GM12873 (cell line): ENCODE measurements at regions not wholly inside any gene's neighbourhood (a gene's known extent, or its start where the extent isn't known, plus 50 kb on each side); places are given as distances from the start of the nearest gene placed in this dataset.

Experiments used
- TF ChIP-seq, protein P1 (sequence below): IDR thresholded peaks from 2 replicates; pipeline ENCODE4 v1.5.1; 2012; ENCODE audit warnings: low read depth, mild to moderate bottlenecking, moderate library complexity, low read length, control low read depth; ENCODE audit not compliant: insufficient read depth; ENCODE audit errors: missing control alignments

DNA sequence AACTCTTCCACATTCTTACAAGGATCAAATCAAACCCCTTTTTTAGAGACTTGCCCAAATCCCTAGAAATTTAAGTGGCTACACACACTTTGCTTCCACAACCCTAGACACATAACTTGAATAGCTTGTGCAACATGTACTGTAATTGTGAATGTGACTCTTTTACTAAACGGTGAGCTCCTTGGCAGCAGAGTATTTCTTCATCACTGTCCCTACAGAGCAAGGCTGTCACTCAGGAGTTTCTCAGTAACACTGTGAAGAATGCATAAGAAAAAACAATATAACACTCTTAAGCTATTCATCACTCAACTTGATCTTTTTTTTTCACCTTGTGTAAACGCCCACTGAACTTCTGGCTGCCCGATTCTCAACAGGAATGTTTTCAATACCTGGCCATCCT is 53.8 kb upstream of the ADAMTS18 start:
- TF ChIP-seq, protein P1, sequence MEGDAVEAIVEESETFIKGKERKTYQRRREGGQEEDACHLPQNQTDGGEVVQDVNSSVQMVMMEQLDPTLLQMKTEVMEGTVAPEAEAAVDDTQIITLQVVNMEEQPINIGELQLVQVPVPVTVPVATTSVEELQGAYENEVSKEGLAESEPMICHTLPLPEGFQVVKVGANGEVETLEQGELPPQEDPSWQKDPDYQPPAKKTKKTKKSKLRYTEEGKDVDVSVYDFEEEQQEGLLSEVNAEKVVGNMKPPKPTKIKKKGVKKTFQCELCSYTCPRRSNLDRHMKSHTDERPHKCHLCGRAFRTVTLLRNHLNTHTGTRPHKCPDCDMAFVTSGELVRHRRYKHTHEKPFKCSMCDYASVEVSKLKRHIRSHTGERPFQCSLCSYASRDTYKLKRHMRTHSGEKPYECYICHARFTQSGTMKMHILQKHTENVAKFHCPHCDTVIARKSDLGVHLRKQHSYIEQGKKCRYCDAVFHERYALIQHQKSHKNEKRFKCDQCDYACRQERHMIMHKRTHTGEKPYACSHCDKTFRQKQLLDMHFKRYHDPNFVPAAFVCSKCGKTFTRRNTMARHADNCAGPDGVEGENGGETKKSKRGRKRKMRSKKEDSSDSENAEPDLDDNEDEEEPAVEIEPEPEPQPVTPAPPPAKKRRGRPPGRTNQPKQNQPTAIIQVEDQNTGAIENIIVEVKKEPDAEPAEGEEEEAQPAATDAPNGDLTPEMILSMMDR = no peak

DNA sequence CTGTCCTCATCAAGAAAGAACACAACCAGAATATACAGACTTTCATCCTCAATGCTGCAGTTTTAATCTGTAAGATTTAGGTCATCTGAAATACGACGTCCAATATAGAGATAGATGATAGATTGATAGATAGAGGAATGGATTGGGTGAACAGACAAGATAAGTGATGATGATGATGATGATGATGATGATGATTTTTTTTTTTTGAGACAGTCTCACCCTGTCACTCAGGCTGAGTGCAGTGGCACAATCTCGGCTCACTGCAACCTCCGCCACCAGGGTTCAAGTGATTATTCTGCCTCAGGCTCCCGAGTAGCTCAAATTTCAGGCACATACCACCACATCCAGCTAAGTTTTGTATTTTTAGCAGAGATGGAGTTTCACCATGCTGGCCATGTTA is 56.3 kb upstream of the ADAMTS18 start:
- TF ChIP-seq, protein P1 = no peak

DNA sequence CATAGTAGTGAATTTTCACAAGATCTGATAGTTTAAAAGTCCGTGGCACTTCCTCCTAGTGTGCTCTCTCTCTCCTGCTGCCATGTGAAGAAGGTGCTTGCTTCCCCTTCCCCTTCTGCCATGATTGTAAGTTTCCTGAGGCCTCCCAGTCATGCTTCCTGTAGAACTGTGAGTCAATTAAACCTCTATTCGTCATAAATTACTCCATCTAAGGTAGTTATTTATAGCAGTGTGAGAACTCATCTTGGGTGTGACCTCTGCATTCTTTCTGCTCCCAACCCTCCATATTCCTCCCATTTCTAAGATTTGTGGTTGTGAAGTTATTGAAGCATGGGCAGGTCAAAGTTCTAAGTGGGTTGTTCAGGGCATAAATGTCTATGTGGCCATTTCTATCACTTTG is 62.1 kb upstream of the ADAMTS18 start:
- TF ChIP-seq, protein P1 = no peak

DNA sequence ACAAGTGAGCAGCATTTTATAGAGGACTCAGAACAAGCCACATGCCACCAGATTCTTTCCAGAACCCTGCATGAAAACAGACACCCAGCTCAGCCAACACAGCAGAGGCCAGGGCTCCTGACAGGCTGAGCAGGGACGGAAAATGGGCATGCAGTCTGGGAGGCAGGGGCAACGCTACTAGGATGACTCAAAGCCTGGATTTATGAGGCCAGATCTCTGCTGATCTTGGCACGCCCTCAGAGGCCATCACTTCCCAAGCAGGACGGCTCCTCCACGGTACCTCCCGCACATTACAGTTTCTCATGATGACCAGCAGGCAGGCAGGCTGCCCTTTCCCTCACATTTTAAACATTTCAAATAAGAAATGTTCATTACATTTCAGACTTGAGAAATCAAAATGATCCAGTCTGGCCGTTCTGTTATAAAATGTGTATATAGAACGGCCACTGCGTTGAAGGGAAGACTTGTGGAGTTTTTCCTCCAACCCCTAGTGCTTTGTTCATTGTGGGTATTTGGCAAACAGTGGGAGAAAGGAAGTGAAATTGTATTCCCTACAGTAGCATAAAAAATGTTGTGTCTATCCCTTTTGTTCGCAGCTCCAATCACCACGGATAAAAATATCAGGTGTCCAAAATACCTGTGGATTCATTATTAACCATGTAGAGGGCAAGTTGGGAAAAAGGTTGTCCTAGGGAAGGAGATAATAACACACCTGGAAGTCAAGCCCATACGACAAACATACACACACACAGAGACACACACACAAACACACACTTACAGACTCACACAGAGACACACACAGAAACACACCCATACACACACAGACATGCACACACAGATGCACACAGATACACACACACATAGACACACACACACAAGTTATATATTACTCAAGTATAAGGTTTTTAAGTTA is 64.8 kb upstream of the ADAMTS18 start:
- TF ChIP-seq, protein P1 = no peak

DNA sequence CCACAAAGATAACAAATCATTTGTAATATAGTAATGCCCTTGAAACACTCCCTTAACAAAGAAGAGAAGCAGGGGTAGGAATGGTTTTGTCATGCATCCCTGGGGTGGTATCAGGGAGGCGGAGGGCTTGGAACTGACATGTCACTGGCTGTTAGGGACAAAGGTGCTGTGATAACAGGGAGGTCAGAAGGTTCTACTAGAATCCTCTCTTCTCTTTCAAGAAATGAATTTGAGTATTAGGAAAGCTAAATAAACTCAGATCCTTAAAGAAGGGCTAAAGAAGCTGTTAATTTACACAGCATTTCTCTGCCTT is 65.4 kb upstream of the ADAMTS18 start:
- TF ChIP-seq, protein P1 = no peak

DNA sequence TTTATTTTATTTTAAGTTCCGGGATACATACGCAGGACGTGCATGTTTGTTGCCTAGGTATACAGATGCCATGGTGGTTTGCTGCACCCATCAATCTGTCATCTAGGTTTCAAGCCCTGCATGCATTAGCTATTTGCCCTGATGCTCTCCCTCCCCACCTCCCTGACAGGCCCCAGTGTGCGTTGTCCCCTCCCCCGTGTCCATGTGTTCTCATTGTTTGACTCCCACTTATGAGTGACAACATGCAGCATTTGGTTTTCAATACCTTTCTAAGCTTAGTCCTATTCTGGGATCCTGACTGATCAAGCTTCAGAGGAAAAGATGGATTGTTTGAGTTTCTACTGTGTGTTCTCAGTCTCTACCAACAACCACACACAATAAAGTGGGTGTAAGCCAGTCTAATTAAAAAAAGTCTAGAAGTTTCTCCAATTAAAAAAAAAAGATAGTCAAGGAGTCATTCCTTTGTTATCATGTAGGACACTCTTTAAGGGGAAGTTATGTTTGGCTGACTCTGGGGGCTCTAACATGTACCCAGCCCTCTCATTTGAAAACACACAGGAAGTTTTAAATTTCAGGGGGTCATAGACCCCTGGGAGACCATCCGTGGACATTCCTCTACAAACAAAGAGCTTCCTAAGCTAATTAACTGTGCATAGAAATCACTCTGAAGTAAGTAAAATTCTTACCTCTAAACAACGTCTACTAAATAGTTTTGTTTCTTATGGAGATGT is 66.3 kb upstream of the ADAMTS18 start:
- TF ChIP-seq, protein P1 = no peak

DNA sequence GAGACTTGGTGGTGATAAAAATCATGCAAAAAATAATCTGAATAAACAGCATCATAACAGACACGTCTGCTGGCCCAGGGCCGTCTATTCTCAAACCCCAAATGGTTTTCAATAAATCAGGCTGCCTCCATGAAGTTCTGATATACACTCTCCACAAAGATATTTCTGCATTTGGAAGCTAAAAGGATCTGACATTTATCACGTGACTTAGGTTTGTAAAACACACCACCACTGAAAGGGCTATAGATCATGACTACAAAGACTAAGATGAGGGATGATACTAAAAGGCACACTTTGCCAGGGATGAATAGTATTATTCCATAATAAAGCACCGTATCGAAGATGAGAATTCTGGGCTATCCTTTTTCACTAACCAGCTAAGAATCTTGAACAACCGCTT is 67.6 kb upstream of the ADAMTS18 start:
- TF ChIP-seq, protein P1 = no peak
